HepG2 (cell line): ENCODE measurements at regions not wholly inside any gene's neighbourhood (a gene's known extent, or its start where the extent isn't known, plus 50 kb on each side); places are given as distances from the start of the nearest gene placed in this dataset.

Experiments used
- ATAC-seq: fragments of 200-7000 bp; cut with Tn5 transposase; 3 replicates; pipeline ENCODE4 v1.9.1; 2020; ENCODE audit warnings: mild to moderate bottlenecking, moderate library complexity
- BruUV-seq: library from RNA; stranded (reverse); fragments of 400-500 nt; replicated peaks from 2 replicates; lab custom pipeline; 2021; lab: Mats Ljungman, UMichigan
- CTCF ChIA-PET: fragments of 300-600 bp; formaldehyde crosslinking; extraction: SDS; loops from one replicate; lab custom pipeline; 2021; ENCODE audit warnings: low total read pairs, inconsistent platforms, low intra/inter-chr PET ratio; lab: Yijun Ruan, JAX
- POLR2A ChIA-PET: fragments of 350-600 bp; sonication (Branson Sonifier 250); formaldehyde crosslinking; loops from one replicate; lab custom pipeline; 2020; ENCODE audit warnings: antibody characterized with exemption, inconsistent platforms; lab: Yijun Ruan, JAX
- DNase-seq: peaks from one replicate; pipeline ENCODE4 v3.0.0-alpha.2; 2015; ENCODE audit warnings: low spot score
- FAIRE-seq: peaks from 3 replicates; lab custom pipeline; 2011; peaks lifted over from hg19 to GRCh38; lab: Jason Lieb, UNC
- H2AFZ ChIP-seq: one replicate; pipeline ENCODE4 v1.6.1; 2011; ENCODE audit warnings: low read length, inconsistent platforms
- H3K27ac ChIP-seq: fragments of 300-600 bp; 3 replicates; pipeline ENCODE4 v1.8.0; 2011; ENCODE audit warnings: mixed run types, mild to moderate bottlenecking, mixed read lengths, low read length, inconsistent platforms; ENCODE audit not compliant: insufficient read depth; ENCODE audit errors: extremely low read length
- H3K27me3 ChIP-seq, 2 experiments: fragments of 200-600 bp in 1 of 2; 2 replicates in 1 of 2; 3 replicates in 1 of 2; pipeline versions ENCODE4 v1.6.0 to v1.8.0; 2011; ENCODE audit warnings: low read length in 2 of 2, mild to moderate bottlenecking in 2 of 2, moderate library complexity in 2 of 2, inconsistent platforms in 1 of 2; ENCODE audit not compliant: insufficient read depth in 2 of 2, control insufficient read depth in 1 of 2
- H3K36me3 ChIP-seq, 2 experiments: fragments of 200-600 bp in 1 of 2; replicated peaks in 1 of 2; 2 replicates in 1 of 2; 3 replicates in 1 of 2; pipeline versions ENCODE4 v1.5.1 to v1.8.0; 2011; ENCODE audit warnings: low read length in 2 of 2, inconsistent platforms in 1 of 2; ENCODE audit not compliant: insufficient read depth in 2 of 2, control insufficient read depth in 1 of 2
- H3K4me1 ChIP-seq: 2 replicates; pipeline ENCODE4 v1.5.1; 2012; ENCODE audit warnings: low read length, inconsistent platforms; ENCODE audit not compliant: insufficient read depth
- H3K4me2 ChIP-seq: 2 replicates; pipeline ENCODE4 v1.6.0; 2011; ENCODE audit warnings: low read depth, low read length, inconsistent platforms
- H3K4me3 ChIP-seq, 3 experiments: fragments of 200-600 bp in 1 of 3; sonication (generic), shearing (Covaris generic) in 1 of 3; replicated peaks in 1 of 3; 2 replicates each; pipeline ENCODE4 v1.5.1; 2011 to 2016; ENCODE audit warnings: low read length in 3 of 3, inconsistent platforms in 2 of 3, low read depth in 2 of 3, mild to moderate bottlenecking in 2 of 3, control low read depth in 1 of 3, mixed read lengths in 1 of 3; ENCODE audit not compliant: insufficient read depth in 1 of 3
- H3K79me2 ChIP-seq: one replicate; pipeline ENCODE4 v1.6.1; 2011; ENCODE audit warnings: low read length, inconsistent platforms; ENCODE audit not compliant: insufficient read depth
- H3K9ac ChIP-seq: 2 replicates; pipeline ENCODE4 v1.6.0; 2011; ENCODE audit warnings: mild to moderate bottlenecking, low read depth, low read length, inconsistent platforms; ENCODE audit not compliant: insufficient read depth
- H3K9me3 ChIP-seq: 2 replicates; pipeline ENCODE4 v1.5.1; 2012; ENCODE audit warnings: mild to moderate bottlenecking, low read length
- H4K20me1 ChIP-seq: 2 replicates; pipeline ENCODE4 v1.6.0; 2011; ENCODE audit warnings: inconsistent platforms, mild to moderate bottlenecking, low read length, moderate library complexity; ENCODE audit not compliant: insufficient read depth
- BRF2 ChIP-seq: sonication (generic); formaldehyde crosslinking; IDR thresholded peaks from 2 replicates; pipeline ENCODE4 v1.8.1; 2022; ENCODE audit warnings: mild to moderate bottlenecking, missing genetic modification reagents
- CHCHD3 ChIP-seq: sonication (generic); formaldehyde crosslinking; IDR thresholded peaks from 2 replicates; pipeline ENCODE4 v1.8.0; 2022; ENCODE audit warnings: mild to moderate bottlenecking, missing genetic modification reagents, moderate library complexity
- KDM3A ChIP-seq: IDR thresholded peaks from 2 replicates; pipeline ENCODE4 v1.6.1; 2018; ENCODE audit warnings: low read depth, missing compliant biosample characterization
- NR2F1 ChIP-seq, 2 experiments: fragments of 450-650 bp in 1 of 2; formaldehyde crosslinking in 1 of 2; IDR thresholded peaks; 2 replicates each; pipeline versions ENCODE4 v1.5.0 to v1.6.1; 2016 to 2020; ENCODE audit warnings: mild to moderate bottlenecking in 1 of 2, missing compliant biosample characterization in 1 of 2, missing genetic modification reagents in 1 of 2, moderate library complexity in 1 of 2
- REL ChIP-seq: sonication (generic); formaldehyde crosslinking; conservative IDR thresholded peaks from 2 replicates; pipeline ENCODE4 v1.8.0; 2022; ENCODE audit warnings: mild to moderate bottlenecking, missing genetic modification reagents, moderate library complexity
- ZBTB25 ChIP-seq: IDR thresholded peaks from 2 replicates; pipeline ENCODE4 v1.6.1; 2018; ENCODE audit warnings: missing genetic modification reagents
- ZNF501 ChIP-seq: sonication (generic); formaldehyde crosslinking; IDR thresholded peaks from 2 replicates; pipeline ENCODE4 v1.5.1; 2020; ENCODE audit warnings: mild to moderate bottlenecking, moderate library complexity, missing genetic modification reagents
- ZNF660 ChIP-seq: sonication (generic); formaldehyde crosslinking; IDR thresholded peaks from 2 replicates; pipeline ENCODE4 v1.5.1; 2020; ENCODE audit warnings: mild to moderate bottlenecking, low read depth, missing genetic modification reagents, borderline replicate concordance
- WGBS: methylation state at CpG from one replicate; pipeline ENCODE4 v1.1.6; 2017; ENCODE audit warnings: low lambda C conversion rate; 5-methylcytosine and 5-hydroxymethylcytosine counted together
- in situ Hi-C: cut with HindIII; loops from 2 replicates; pipeline ENCODE4 v1.10.0; 2017; ENCODE audit warnings: low pct_unique_long_range_greater_than_20kb; ENCODE audit not compliant: extremely low pct_ligation_motif_present
- intact Hi-C: fragments of 100-400 bp; cut with micrococcal nuclease; formaldehyde crosslinking; loops from one replicate; pipeline ENCODE4 v1.10.0; 2022; ENCODE audit not compliant: unreplicated experiment

- ATAC-seq (no peak), DNase-seq (no peak), FAIRE-seq (no peak)
- H3K4me2 ChIP-seq: no peak overlapping the region
- no peaks in the 10 kb centered on the region for H4K20me1 ChIP-seq
- H3K9ac ChIP-seq: no peak overlapping the region
- H3K9me3 ChIP-seq: no peaks in the 10 kb centered on the region
- no peak for TF ChIP-seq CHCHD3 (CRISPR knock-in tag)
- no peak for TF ChIP-seq NR2F1 (CRISPR knock-in tag; IDR thresholded peaks at IDR 0.05)
- no peak for TF ChIP-seq ZBTB25
- TF ChIP-seq ZNF660 (CRISPR knock-in tag): no peak
- TF ChIP-seq ZNF501 (CRISPR knock-in tag): no peak
- no peak for TF ChIP-seq BRF2
- no peak for TF ChIP-seq REL (CRISPR knock-in tag)
- TF ChIP-seq KDM3A: no peak
- POLR2A ChIA-PET: no interaction called here
- CTCF ChIA-PET: no interaction called here
- no peak overlapping the region for H2AFZ ChIP-seq
- H3K27ac ChIP-seq: no peak overlapping the region
- BruUV-seq: no TSS peak
- no peaks in the 10 kb centered on the region for H3K27me3 ChIP-seq
- WGBS: 1% methylated on average over 2 of the region's 2 CpGs
- intact Hi-C loops: no loop called here
- no peak overlapping the region for H3K4me3 ChIP-seq
- H3K79me2 ChIP-seq: no peaks in the 10 kb centered on the region
- no peaks in the 10 kb centered on the region for H3K4me1 ChIP-seq
- no peaks in the 10 kb centered on the region for H3K36me3 ChIP-seq
- in situ Hi-C loops: no loop called here
Measured at GRCh38 chr18:68469049-68469625, 245.8 kb downstream of the TMX3 start.
